Hindlimb muscle (tissue), 1 donor: ENCODE measurements at regions not wholly inside any gene's neighbourhood (a gene's known extent, or its start where the extent isn't known, plus 50 kb on each side); places are given as distances from the start of the nearest gene placed in this dataset.

ENCODE experiments used
- DNase-seq: peaks from one replicate; pipeline ENCODE4 v3.0.0-alpha.2; 2013

DNA sequence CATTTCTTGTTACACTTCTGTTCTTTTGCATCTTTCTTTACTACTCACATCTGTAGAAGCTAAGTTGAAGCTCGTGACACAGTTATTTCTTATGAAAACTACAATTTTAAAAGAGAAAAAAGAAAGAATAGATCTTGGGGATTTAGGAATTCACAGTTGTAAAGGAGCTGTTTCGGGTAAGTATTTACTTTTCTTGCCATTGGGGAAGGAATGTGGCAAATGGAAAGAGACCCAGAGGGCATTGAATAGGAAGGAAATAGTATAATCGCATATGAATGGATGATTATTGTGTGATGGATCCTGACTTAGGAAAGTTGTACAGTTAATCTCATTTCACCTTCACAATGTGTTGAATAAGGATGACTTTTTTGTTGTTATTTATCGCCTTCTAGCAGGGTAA, 914.1 kb upstream of the CDH8 start:
- no peak for DNase-seq

DNA sequence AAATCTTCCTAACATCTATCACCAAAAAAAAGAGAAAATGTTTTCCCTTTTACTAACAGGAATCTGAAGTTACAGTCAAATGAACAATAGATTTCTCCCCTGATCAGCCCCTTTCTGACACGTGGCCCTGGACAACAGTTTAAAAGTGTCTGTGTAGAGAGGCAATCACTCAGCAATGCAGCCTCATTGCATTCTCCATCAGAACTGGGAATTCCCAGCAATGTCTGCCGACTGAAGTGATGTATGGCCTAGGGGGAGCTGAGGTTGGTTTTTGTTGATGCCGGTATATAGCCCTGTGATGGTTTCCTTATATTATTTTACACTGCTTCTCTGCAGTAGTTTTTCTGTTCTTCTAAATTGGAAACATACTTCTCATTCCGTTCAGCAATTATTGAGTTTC, 904.3 kb upstream of the CDH8 start:
- no peak for DNase-seq

DNA sequence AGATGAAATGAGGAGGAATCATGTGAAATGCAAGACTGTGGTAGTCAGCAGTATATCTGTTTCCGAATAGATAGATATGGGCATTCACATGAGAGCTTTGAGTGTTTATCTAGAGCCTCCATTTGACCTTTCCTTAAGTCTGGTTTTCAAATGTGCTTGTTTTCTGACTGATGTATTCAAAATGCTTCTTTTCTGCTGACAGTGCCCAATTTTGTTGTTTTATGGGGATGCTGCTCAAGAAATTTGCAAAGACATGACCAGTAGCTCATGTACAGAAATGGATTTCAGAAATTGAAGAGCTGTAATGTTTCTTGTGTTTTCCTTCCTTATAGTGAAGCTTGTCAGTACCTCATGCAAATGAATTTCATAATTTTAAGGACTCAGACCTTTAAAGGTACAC, 903.4 kb upstream of the CDH8 start:
- DNase-seq = no peak

DNA sequence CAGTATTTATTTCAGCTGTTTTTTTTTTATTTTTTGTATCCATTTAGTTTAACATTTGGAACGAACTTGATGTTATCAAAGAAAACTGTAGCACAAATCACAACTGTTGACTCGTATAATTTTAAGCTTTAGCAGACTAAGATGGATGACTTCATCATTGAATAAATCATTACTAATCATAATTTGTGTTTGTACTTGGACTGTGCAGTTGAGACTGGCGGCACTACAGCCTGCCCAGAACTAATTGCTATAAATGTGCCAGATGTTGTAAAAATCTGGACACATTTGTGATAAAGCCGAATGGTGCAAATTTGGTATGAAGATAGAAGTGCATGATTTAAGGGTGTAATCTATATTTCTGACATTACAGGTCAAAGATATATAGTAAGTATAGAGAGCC, 897.7 kb upstream of the CDH8 start:
- DNase-seq = no peak

DNA sequence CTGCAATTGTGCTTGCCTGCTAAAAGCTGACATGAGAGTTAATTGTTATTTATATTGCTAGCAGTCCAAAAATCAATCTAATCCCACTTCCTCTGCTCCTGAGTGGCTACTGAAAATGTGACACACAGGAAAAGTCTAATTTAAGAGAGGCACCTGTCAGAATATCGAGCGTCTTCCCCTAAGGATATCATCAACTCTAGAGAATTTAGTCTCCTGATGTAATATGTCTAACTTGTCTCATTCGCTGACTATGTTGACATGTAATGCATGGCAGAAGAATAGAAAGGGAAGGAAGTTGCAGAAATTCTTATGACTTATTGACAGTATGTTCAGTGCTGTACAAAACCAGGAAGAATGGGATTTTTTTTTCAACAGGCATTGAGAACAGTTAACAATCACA, 893.4 kb upstream of the CDH8 start:
- DNase-seq = no peak

DNA sequence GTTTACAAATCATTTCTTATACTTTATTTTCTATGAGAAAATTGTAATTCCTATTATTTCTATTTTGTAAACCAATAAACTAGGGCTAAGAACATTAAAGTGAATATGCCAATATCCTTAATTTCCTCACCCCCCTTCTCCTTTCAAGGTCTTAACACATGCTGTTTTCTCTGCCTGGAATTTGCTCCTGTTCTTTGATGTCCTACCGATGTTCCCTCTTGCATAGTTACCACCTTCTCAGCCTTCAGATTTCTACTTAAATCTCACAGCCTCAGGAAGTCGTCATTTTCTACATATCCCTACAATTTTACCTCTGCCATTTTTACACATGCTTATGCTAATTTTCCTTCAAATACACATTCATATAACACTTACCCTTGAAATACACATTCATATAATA, 890.9 kb upstream of the CDH8 start:
- no peak for DNase-seq

DNA sequence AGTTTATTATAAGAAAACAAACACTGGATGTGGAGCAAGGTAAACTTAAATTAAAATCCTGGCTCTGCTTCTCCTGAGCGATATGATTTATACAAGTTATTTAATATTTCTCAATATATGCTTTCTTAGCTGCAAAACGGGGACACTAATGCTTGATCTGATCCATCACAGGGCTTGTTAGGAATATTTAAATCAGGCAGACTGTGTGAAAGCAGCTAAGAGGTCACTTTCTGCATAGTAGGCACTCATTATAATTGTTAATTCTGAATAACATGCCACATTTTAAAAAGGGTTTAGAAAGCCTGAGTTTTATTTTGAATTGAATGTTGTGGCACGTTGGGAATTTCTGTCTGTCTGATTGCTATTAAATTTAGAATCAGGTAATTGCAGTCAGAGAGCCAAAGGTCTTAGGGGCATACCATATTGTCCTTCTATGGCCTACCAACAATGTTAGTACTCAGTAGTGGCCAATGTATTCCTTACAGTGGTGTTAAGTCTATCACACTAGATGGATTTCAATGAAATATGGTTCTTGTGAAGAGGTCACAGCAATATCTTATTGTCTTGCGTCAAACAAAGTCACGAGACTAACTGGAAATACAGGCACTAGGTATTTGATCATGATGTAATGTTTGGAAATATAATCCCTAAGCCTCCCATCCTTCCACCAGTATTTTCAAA, 890.0 kb upstream of the CDH8 start:
- no peak for DNase-seq

DNA sequence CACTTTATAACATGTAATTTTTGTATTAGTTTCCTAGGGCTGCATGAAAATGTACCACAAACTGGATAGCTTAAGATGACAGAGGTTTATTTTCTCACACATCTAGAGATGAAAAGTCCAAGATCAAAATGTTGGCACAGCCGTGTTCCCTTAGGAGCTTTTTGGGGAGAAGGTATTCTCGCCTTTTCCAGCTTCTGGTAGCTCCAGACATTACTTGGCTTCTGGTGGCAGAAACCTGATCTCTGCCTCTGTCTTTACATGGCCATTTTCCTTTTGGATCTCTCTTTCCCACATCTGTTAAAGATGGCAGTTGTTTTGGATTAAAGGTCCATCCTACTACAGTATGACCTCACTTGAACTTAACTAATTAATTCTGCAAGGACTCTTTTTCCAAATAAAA, 885.7 kb upstream of the CDH8 start:
- peak; percentile 21 for DNase-seq

DNA sequence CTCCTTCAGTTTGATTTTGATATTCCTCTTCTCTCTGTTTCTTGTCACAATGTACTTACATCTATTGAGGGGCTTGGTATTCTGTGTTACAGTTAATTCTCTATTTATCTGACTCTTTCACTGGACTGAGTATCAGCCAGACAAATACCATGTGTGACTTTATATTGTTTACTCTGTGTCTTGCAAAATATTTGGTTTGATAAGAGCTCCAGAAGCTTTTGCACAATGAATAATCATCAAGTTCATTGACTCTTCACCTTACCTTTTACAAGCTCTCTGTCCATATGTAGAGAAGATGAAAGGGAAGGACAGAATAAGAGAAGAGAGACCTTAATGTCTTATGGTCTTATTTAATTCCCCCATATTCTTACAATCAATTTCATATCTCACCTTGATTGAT, 877.7 kb upstream of the CDH8 start:
- DNase-seq = no peak

DNA sequence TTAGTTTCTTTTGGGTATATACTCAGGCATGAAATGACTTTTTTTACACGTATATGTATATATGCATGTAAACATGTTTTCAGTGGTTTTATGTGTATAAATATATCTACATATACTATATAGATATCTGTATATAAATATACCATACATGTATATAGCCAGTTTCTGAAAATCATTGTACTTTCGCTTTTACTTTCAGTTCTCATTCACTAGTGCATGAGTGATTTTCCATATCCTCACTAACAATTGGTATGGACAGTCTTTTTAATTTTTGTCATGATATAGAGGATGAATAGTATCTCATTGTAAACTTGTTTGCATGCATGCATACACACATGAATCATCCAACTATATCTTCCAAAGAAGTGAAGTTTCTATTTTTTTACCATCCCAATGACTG, 877.1 kb upstream of the CDH8 start:
- DNase-seq = no peak

DNA sequence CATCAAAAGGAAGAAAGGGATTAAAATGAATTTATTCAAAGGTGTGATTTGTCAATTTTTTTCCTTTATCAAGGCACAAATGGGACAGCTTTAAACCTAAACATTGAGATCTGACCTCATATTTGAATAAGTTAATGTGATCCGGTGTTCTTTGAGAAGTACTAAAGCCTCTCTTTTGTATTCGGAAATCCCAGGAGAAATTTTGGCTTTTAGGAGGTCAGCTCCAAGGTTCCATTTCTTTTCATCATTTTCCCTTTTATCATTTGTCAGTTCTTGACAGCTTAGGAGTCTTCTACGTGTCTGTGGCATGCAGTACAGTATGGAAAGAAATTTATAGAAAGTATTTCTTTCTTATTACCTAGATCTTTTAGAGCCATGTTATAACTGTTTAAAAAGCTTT, 873.4 kb upstream of the CDH8 start:
- DNase-seq = no peak

DNA sequence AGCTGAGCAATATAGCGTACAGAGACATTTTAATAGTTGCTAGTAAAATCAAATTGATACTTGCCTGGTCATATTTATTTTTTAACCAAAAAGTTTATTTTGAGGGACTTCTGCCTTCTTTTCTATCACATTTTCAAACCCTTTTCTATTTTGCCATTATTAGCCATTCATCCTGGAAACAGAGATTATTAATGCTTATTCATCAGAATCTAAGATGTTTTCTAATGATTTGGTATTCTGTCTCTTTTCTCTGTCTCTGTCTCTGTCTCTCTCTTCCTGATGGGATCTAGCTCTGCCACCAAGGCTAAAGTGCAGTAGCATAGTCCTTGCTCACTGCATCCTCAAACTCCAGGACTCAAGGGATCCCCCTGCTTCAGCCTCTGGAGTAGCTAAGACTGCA, 871.3 kb upstream of the CDH8 start:
- DNase-seq = no peak

DNA sequence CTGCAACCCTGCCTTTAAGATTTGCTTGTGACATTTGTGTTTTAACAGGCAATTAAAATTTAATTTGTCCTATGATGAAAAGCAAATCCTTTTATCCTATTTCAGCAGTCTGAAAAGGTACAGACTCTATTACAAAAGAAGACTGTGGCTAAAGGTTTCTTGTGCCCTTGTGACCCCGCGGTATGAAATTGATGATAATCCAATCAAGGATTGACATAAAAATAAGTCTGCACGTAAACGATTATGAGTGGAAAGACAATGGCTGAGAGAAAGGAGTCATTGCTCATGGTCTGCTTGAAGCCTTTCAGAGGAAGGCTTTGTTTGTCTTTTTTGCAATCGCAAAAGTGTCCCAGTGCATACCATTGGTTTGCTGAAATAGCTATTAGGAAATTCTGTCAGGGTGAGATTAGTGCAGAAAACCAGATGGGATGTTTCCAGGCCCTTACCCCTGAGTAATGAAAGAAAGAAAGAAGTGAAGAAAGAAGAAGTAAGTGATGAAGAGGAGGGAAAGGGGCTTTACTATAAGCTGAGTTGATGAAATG, 867.8 kb upstream of the CDH8 start:
- DNase-seq = no peak

DNA sequence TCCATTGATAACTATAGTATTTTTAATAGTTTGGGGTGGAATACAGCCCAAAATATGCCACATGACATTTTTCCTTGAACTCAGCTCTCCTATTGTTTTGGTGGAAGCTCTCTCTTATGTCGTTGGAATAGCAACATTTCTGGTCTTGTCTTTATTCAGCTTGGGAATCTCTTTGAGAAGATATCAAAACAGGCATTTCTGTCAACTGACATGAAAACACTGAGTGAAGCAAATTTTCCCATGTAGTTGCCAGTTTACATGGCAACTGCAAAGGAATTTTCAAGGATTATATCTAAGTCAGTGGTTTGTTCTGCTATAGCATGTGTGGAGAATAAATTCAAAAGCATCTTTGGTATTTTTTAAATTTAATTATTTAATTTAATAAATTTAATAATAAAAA, 863.5 kb upstream of the CDH8 start:
- no peak for DNase-seq

DNA sequence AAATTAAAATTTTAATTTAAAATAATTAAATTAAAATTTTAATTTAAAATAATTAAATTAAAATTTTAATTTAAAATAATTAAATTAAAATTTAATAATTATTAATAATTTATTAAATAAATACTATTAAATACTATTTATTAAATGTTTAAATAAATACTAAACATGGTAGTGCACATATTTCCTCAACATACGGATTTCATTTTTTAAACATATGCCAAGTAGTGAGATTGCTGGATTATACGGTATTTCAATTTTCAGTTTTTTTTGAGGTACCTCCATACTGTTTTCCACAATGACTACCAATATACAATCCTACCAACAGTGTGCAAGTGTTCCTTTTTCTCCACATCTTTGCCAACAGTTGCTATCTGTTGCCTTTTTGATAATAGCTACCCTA, 852.9 kb upstream of the CDH8 start:
- no peak for DNase-seq

DNA sequence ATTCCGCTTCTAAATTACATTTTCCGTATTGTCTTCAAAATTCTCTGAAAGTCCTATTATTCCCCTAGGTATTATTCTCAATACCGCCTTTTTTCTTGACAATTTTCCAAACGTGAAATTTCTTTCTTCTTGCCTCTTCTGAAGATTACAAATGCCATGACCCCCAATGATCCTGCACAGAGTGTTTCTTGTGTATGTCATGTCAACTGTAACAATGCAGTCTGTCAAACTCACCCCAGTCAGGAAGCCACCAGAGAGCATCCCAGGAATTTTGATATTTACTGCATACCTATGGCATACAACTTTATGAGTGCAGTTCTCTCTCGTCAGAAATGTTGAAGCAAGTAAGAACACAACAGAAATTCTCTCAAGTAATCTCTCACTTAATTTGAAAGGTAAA, 847.3 kb upstream of the CDH8 start:
- no peak for DNase-seq

DNA sequence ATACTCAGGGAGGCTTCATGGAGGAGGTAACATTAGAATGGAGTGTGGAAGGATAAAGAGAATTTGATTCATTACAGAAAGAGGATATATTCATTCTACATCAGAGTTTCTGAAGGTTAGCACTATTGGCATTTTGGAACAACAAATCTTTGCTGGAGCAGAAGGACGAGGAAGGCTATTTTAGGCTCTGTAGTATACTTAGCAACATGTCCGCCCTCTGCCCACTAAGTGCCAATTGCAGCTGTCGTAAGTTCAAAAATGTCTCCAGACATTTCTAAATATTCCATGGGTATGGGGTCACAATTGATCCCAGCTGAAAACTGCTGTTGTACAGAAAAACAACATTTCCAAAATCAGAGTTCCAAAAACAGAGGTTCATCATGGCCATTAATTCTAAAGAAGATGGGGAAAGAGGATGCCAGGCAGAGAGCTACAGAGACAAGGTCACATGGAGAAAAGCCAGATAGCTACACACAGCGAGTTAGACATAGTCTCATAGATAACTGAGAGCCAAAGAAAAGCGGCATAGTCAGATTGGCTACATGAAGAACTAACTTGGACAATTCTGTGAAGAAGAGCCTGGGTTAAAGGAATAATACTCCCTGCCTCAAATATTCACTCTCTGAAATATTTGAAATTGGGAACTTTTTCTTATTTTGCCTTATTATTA, 846.4 kb upstream of the CDH8 start:
- DNase-seq = no peak

DNA sequence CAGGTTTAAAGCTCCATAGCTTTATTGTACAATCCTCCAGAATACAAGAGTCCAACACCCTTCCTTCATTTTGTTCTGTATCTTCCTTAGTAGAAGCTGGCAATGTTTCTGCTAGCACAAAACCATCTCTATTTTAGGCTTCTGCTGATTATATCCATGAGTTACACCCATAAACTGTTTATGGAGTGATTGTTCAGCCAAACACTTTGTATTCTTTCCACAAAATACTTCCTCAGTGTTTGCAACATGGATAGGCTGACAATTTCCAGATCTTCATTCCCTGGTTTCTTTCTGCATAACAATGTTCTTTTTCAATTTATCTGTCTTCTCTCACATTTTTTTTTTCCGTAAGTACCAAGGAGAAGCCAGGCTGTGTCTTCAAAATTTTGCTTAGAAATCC, 839.9 kb upstream of the CDH8 start:
- DNase-seq = no peak

DNA sequence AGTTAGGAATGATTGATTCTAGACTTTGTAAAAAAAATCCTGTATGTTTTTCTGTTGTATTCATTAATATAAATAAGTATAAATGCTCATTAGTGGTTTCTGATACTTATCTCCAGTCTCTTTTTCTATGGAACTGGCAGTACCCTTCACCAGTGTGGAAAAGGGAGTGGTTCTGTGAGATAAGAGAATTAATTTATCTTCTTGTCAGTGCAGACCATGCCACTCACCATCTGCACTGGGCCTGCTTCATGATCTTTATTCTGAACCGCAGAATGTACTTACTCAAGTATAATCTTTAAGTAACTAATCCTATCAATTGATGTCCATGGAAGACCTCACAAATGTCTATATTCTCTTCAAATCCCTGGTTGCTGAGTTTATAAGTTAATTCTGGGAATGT, 836.1 kb upstream of the CDH8 start:
- DNase-seq = no peak

DNA sequence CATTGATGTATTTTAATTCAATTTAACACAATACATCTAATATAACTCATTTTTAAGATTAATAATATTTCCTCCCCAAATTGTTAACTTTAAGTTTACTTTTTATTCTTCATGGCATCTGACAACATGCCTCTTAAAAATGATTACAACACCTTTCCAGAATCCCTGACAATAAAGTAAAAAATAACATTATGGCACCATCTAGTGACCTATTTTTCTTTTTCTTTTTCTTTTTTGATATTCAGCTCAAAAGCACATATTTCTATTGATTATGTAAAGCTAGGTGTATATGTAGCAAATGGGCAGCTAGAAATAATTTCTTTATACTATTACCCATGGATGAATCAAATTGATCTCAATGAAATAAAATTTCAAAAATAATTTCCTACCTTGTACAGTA, 834.3 kb upstream of the CDH8 start:
- DNase-seq = no peak

DNA sequence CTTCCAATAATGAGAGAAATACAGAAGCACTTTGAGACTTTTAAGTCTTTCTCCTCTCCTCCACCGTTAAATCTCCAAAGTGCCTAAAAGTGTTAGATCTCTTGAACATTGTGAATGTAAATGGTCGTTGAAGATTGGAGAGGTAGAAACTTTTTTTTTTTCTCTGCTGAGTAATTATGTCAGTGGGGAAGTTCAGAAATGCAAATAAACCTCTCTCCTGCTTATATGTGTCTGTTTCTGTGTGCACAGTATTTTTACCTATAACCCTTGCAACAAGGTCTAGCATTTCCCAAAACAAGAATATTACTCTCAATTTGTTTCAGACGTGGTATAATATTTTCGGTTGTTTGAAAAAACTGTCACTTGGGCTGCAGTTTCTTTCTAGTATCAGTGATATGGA, 833.6 kb upstream of the CDH8 start:
- DNase-seq = no peak

DNA sequence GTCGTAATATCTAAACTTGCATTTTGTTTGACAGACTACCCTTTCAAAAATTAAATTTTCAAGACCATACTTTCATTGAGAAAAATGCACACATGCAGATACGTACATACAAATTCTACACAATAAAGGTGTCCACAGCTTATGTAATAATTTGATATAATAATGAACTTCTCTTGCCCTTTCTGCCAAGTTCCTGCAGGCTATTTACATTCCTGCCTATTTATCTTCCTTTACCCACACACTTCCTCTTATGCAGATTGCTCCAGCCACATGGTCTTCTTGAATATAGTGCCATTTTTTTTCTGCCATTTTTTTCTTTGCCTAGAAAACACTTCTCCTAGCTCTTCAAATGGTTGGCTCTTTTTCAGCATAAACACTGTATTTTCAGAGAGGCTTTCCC, 826.9 kb upstream of the CDH8 start:
- no peak for DNase-seq

DNA sequence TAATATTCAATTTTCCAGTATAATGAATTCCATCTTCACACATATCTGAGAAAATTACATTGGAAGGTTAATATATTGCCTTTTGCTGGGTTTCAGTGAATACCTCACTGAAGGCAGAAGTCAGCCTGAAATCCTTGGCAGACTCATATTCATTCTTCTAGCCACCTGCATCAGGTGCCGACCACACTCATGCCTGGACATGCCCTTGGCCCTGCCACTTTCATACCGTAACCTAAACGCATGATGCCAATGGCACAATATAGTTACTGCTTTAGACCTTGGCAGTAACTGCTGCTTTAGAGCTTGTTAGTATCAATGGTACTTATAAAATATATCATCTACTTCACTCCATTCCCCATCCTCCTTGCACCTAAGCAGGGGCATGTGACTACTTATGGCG, 817.6 kb upstream of the CDH8 start:
- no peak for DNase-seq

DNA sequence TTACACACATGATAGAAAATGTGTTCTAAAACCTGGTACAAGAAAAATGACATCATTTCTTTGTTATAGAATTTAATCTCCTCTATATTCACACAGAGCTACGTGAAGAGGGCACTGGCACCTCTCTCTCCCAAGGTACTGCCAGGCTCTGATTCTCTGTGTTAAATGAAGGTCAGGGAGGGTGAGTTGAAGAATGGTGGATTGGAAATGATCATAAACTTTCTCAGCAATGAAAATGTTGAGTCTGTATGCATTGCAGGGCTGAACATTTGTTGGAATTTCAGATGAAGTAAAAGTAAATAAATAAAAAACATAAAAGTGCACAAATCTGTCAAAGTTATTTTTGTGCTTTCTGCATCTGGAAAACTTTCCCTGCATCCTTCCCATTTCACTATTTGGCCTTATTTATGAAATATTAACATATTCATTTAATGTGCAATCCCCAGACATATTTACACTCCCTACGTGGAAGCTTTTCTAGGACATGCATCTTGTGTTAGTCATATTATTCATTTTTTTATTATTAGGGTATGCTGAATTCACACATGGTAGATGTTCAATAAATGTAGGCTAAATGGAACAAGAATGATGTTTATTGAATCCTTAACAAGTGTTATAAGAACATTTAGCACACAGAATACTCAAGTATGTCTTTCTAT, 810.3 kb upstream of the CDH8 start:
- DNase-seq = no peak
